Adrenal gland (tissue), 9 donors: ENCODE measurements at regions not wholly inside any gene's neighbourhood (a gene's known extent, or its start where the extent isn't known, plus 50 kb on each side); places are given as distances from the start of the nearest gene placed in this dataset.

Experiments
- DNase-seq, 7 donors: peaks; one replicate each; pipeline ENCODE4 v3.0.0-alpha.2; 2019 to 2020
- H3K27ac ChIP-seq, 5 donors: fragments of 200-600 bp; sonication (generic) in 4 of 5; 1 replicate in 3 of 5; 2 replicates in 2 of 5; pipeline versions ENCODE4 v1.5.1 to v1.8.0; 2016 to 2020; ENCODE audit warnings: mild to moderate bottlenecking in 1 of 5
- H3K27me3 ChIP-seq: fragments of 200-600 bp; 2 replicates; pipeline ENCODE4 v1.8.0; 2021
- H3K36me3 ChIP-seq, 2 donors: fragments of 200-600 bp; replicated peaks in 1 of 2; 1 replicate in 1 of 2; 2 replicates in 1 of 2; pipeline versions ENCODE4 v1.5.1 to v1.8.0; 2018 to 2022
- H3K4me1 ChIP-seq, 2 donors: fragments of 200-600 bp; replicated peaks in 1 of 2; 1 replicate in 1 of 2; 2 replicates in 1 of 2; pipeline versions ENCODE4 v1.5.1 to v1.8.0; 2018 to 2021
- H3K4me3 ChIP-seq, 4 donors: fragments of 200-600 bp; sonication (generic) in 3 of 4; one replicate each; pipeline ENCODE4 v1.5.1; 2016 to 2018
- H3K9me3 ChIP-seq, 3 donors: fragments of 200-600 bp; sonication (generic) in 1 of 3; replicated peaks in 1 of 3; 1 replicate in 2 of 3; 2 replicates in 1 of 3; pipeline versions ENCODE4 v1.5.1 to v1.8.0; 2016 to 2021
- POLR2A ChIP-seq, 2 donors: fragments of 450-650 bp; IDR thresholded peaks; one replicate each; pipeline ENCODE4 v1.6.1; 2017; ENCODE audit warnings: antibody characterized with exemption in 2 of 2, mild to moderate bottlenecking in 2 of 2, moderate library complexity in 1 of 2
- WGBS, 4 donors: extraction: QIAGEN DNeasy Blood & Tissue Kit in 2 of 4; methylation state at CpG; one replicate each; pipeline versions ENCODE4 v1.1.5 to v1.1.7; 2013 to 2017; 5-methylcytosine and 5-hydroxymethylcytosine counted together
- intact Hi-C, 2 donors: fragments of 100-400 bp; cut with DNase I; formaldehyde crosslinking; loops; one replicate each; pipeline versions ENCODE4 v1.14.1 to v1.15.0; 2022 to 2023
- TF ChIP-seq, protein P1 (sequence below), 6 experiments: fragments of 450-650 bp in 4 of 6; fragments of 200-600 bp in 2 of 6; sonication (generic) in 1 of 6; IDR thresholded peaks; 1 replicate in 5 of 6; 2 replicates in 1 of 6; pipeline versions ENCODE4 v1.5.1 to v1.8.0; 2016 to 2021; ENCODE audit warnings: antibody characterized with exemption in 6 of 6, mild to moderate bottlenecking in 2 of 6, moderate library complexity in 1 of 6
- donor health status: healthy with polysubstance abuse.
- donor health status: Bipolar disorder and iron deficiency.
- donor health status: DM: yes; HTN: yes; CAD: no.
- donor health status: DM: no; HTN: no; CAD: no.
- donor health status: DM: no; HTN: no; CAD: no.

DNA sequence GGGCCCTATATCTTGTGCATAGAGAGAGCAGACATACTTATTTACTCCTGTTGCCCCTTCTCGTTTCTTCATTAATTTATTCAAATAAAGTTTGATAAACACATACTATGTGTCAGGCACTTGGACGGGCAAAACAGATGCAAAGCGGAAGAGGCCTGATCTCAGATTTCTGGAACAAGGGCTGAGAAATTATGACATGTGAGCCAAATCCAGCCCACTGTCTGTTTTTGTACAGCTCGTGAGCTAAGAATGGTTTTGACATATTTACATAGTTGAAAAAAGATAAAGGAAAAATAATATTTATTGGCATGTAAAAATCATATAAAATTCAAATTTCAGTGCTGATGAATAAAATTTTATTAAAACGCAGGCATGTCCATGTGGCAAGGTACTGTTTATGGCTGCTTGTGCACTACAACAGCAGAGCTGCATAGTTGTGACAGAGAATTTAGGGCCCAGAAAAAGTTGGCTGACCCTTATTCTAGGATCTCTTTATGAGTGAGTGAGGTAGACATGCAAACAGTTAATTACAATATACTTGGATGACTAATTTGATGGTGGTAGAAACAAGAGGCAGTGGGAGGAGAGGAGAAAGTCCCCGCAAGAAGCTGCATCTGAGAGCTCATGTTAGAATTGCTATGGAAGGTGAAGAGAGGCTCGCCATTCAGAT lies 68.1 kb upstream of the ITPRID1 start:
- H3K4me3 ChIP-seq, result no peak overlapping the region
- intact Hi-C loops, result loop anchor here (5.0 to 10.0 kb wide), 3 partner anchors 189 to 289 kb away; no protein-coding TSS in a partner anchor
- WGBS, 4 donors, result 67 to 71% (median 67%) methylated on average over 7 of the region's 7 CpGs
- no peak for DNase-seq
- no peaks in the 10 kb centered on the region for H3K36me3 ChIP-seq
- H3K9me3 ChIP-seq, result no peaks in the 10 kb centered on the region
- no peaks in the 10 kb centered on the region for H3K27me3 ChIP-seq
- no peak overlapping the region for H3K27ac ChIP-seq
- H3K4me1 ChIP-seq, result no peaks in the 10 kb centered on the region
- TF ChIP-seq POLR2A (IDR thresholded peaks at IDR 0.05), result no peak
- TF ChIP-seq, protein P1, sequence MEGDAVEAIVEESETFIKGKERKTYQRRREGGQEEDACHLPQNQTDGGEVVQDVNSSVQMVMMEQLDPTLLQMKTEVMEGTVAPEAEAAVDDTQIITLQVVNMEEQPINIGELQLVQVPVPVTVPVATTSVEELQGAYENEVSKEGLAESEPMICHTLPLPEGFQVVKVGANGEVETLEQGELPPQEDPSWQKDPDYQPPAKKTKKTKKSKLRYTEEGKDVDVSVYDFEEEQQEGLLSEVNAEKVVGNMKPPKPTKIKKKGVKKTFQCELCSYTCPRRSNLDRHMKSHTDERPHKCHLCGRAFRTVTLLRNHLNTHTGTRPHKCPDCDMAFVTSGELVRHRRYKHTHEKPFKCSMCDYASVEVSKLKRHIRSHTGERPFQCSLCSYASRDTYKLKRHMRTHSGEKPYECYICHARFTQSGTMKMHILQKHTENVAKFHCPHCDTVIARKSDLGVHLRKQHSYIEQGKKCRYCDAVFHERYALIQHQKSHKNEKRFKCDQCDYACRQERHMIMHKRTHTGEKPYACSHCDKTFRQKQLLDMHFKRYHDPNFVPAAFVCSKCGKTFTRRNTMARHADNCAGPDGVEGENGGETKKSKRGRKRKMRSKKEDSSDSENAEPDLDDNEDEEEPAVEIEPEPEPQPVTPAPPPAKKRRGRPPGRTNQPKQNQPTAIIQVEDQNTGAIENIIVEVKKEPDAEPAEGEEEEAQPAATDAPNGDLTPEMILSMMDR (IDR thresholded peaks at IDR 0.05), result no peak

DNA sequence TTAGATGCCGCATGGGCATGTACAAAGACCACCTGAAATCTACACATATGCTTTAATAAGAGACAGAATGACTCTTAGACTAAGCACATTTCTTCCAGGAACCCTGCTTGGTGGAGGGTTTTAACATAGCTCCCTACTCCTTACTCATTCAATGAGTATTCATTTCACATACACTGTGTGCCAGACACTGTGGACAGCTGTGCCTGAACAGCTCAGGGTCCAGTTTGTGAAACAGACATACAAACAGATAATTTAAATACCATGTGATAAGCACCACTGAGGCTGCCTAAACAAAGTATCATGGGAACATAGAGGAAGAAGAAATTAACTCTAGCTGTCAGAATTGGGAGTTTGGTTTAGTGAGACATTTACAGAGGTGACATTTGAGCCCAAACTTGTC lies 65.2 kb upstream of the ITPRID1 start:
- Histone ChIP-seq H3K4me1 (no peaks in the 10 kb centered on the region), H3K9me3 (no peaks in the 10 kb centered on the region), H3K27ac (no peak overlapping the region), H3K4me3 (no peak overlapping the region), H3K27me3 (no peaks in the 10 kb centered on the region), H3K36me3 (no peaks in the 10 kb centered on the region)
- no peak for TF ChIP-seq POLR2A (IDR thresholded peaks at IDR 0.05)
- TF ChIP-seq, protein P1 (IDR thresholded peaks at IDR 0.05), result no peak
- intact Hi-C loops, result loop anchor here (5.0 to 10.0 kb wide), 3 partner anchors 186 to 286 kb away; no protein-coding TSS in a partner anchor
- DNase-seq, result no peak
- WGBS, 4 donors, result 67 to 100% (median 82%) methylated on average over 1 of the region's 1 CpG

DNA sequence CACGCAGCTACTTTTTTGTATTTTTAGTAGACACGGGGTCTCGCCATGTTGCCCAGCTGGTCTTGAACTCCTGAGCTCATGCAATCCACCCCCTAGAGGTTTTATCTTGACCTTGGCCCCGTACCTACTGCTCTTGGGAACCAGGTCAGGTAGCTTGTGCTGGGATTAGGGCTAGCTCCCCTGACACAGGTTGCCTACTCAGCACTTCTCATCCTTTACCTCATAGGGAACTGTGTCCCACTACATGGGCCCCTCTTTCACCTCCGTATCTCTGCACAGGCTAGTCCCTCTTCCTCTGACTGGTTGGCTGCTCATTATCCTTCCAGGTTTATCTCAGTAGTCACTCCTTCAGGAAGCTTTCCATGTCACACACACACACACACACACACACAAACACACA lies 58.0 kb upstream of the ITPRID1 start:
- no peaks in the 10 kb centered on the region for H3K36me3 ChIP-seq
- intact Hi-C loops, result no loop called here
- WGBS, 4 donors, result 76 to 85% (median 81%) methylated on average over 5 of the region's 5 CpGs
- no peaks in the 10 kb centered on the region for H3K27me3 ChIP-seq
- H3K4me3 ChIP-seq, result no peak overlapping the region
- no peaks in the 10 kb centered on the region for H3K4me1 ChIP-seq
- no peak for TF ChIP-seq POLR2A (IDR thresholded peaks at IDR 0.05)
- TF ChIP-seq, protein P1 (IDR thresholded peaks at IDR 0.05), result no peak
- no peak overlapping the region for H3K27ac ChIP-seq
- no peak for DNase-seq
- no peaks in the 10 kb centered on the region for H3K9me3 ChIP-seq

DNA sequence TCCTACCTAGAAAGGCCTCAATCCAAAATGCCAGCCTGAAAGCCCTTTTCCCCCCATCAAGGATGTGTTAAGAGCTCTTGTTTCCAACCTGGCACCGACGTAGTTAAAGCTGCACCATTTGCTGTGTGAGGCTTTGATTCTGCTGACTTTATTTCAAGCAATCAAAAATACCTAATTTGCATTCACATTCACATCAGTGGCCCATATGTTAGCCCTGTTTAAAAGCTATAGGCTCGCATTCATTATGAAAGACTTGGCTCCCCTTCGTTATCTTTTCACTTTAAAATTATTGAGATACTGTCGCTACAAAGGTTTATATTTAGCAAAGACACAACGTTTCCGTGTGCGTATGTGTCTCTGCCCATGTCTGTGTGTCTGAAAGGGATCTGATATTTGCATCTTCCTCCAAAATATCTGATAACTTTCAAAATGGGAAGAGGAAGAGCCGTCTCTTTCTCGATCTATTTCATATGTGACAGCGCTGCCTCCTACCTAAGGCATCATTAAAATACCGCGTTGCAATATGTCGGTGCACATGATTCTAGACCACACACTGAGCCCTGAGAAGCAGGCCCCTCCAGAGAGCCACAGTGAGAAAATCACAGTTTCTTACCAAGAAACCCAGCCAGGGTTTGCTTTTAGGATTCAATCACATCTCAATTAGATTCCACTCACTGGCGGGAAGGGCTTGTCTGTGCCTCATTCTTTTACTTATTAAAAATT lies 57.1 kb upstream of the ITPRID1 start:
- no peaks in the 10 kb centered on the region for H3K4me1 ChIP-seq
- intact Hi-C loops, result no loop called here
- no peaks in the 10 kb centered on the region for H3K9me3 ChIP-seq
- no peak overlapping the region for H3K4me3 ChIP-seq
- no peak for DNase-seq
- no peaks in the 10 kb centered on the region for H3K36me3 ChIP-seq
- no peaks in the 10 kb centered on the region for H3K27me3 ChIP-seq
- H3K27ac ChIP-seq, result no peak overlapping the region
- WGBS, 4 donors, result 69 to 79% (median 73%) methylated on average over 15 of the region's 15 CpGs
- no peak for TF ChIP-seq POLR2A (IDR thresholded peaks at IDR 0.05)
- TF ChIP-seq, protein P1 (IDR thresholded peaks at IDR 0.05), result no peak
